PC-9 (cell line): ENCODE measurements at regions not wholly inside any gene's neighbourhood (a gene's known extent, or its start where the extent isn't known, plus 50 kb on each side); places are given as distances from the start of the nearest gene placed in this dataset.

Source experiments
- BruUV-seq: library from RNA; stranded (reverse); fragments of 400-500 nt; replicated peaks from 2 replicates; lab custom pipeline; 2021; lab: Mats Ljungman, UMichigan
- CTCF ChIA-PET: fragments of 300-600 bp; sonication (Branson Sonifier 250); formaldehyde crosslinking; loops from one replicate; lab custom pipeline; 2022; ENCODE audit warnings: antibody characterized with exemption; lab: Charles Lee
- POLR2A ChIA-PET: fragments of 300-600 bp; sonication (Branson Sonifier 250); formaldehyde crosslinking; loops from one replicate; lab custom pipeline; 2022; ENCODE audit warnings: antibody characterized with exemption; ENCODE audit not compliant: unreplicated experiment; lab: Charles Lee
- DNase-seq, 2 experiments: peaks; one replicate each; pipeline versions ENCODE4 v3.0.0 to v3.0.0-alpha.2; 2015 to 2022; ENCODE audit warnings: mixed read lengths in 1 of 2
- H2AFZ ChIP-seq: fragments of 200-600 bp; sonication (generic); 2 replicates; pipeline ENCODE4 v1.8.1; 2017; ENCODE audit warnings: antibody characterized with exemption
- H3F3A ChIP-seq: fragments of 200-600 bp; sonication (generic); 2 replicates; pipeline ENCODE4 v1.8.1; 2017; ENCODE audit warnings: antibody characterized with exemption, mild to moderate bottlenecking, low read depth; ENCODE audit not compliant: insufficient read depth
- H3K27ac ChIP-seq: fragments of 200-600 bp; sonication (generic); 2 replicates; pipeline ENCODE4 v1.6.1; 2016; ENCODE audit warnings: mixed run types
- H3K27me3 ChIP-seq: fragments of 200-600 bp; sonication (generic); 2 replicates; pipeline ENCODE4 v1.6.1; 2016; ENCODE audit warnings: low read depth, mixed run types; ENCODE audit not compliant: insufficient read depth
- H3K36me3 ChIP-seq: fragments of 200-600 bp; sonication (generic); 2 replicates; pipeline ENCODE4 v1.6.1; 2016; ENCODE audit warnings: low read depth, mixed run types
- H3K4me1 ChIP-seq: fragments of 200-600 bp; sonication (generic); replicated peaks from 2 replicates; pipeline ENCODE4 v1.6.1; 2016; ENCODE audit warnings: mixed run types; ENCODE audit not compliant: insufficient read depth
- H3K4me2 ChIP-seq: fragments of 200-600 bp; sonication (generic); 2 replicates; pipeline ENCODE4 v1.6.1; 2017; ENCODE audit warnings: mixed run types
- H3K4me3 ChIP-seq: fragments of 200-600 bp; sonication (generic); 2 replicates; pipeline ENCODE4 v1.6.1; 2016; ENCODE audit warnings: mixed run types
- H3K79me2 ChIP-seq: fragments of 200-600 bp; sonication (generic); 2 replicates; pipeline ENCODE4 v1.6.1; 2017; ENCODE audit warnings: low read depth, mixed run types
- H3K9me2 ChIP-seq: fragments of 200-600 bp; sonication (generic); 2 replicates; pipeline ENCODE4 v1.8.1; 2017; ENCODE audit warnings: mild to moderate bottlenecking; ENCODE audit not compliant: insufficient read depth
- H3K9me3 ChIP-seq: fragments of 200-600 bp; sonication (generic); 2 replicates; pipeline ENCODE4 v1.8.1; 2016; ENCODE audit warnings: low read depth; ENCODE audit not compliant: insufficient read depth
- H4K20me1 ChIP-seq: fragments of 200-600 bp; sonication (generic); 2 replicates; pipeline ENCODE4 v1.8.1; 2017; ENCODE audit not compliant: insufficient read depth
- CTCF ChIP-seq: fragments of 200-600 bp; sonication (generic); conservative IDR thresholded peaks from 2 replicates; pipeline ENCODE4 v1.6.1; 2017; ENCODE audit warnings: mixed run types, antibody characterized with exemption, mild to moderate bottlenecking, moderate library complexity
- EZH2 ChIP-seq: fragments of 200-600 bp; sonication (generic); IDR thresholded peaks from 2 replicates; pipeline ENCODE4 v1.8.0; 2017; ENCODE audit warnings: antibody characterized with exemption, low read depth
- intact Hi-C: fragments of 100-400 bp; cut with micrococcal nuclease; formaldehyde crosslinking; loops from one replicate; pipeline ENCODE4 v1.10.0; 2022; ENCODE audit not compliant: unreplicated experiment

- H3K79me2 ChIP-seq = no peaks in the 10 kb centered on the region
- H3K9me3 ChIP-seq = no peaks in the 10 kb centered on the region
- no peaks in the 10 kb centered on the region; the same call in 1 of the 2 replicates for H3K9me2 ChIP-seq
- H3K4me3 ChIP-seq = no peak overlapping the region
- no peaks in the 10 kb centered on the region for H4K20me1 ChIP-seq
- H3K27me3 ChIP-seq = no peaks in the 10 kb centered on the region
- no peak overlapping the region for H3K27ac ChIP-seq
- no peaks in the 10 kb centered on the region for H3K36me3 ChIP-seq
- ChIA-PET CTCF (no interaction called here), POLR2A (no interaction called here)
- DNase-seq = no peak
- H3K4me2 ChIP-seq = no peak overlapping the region
- TF ChIP-seq CTCF (no peak), EZH2 (no peak)
- BruUV-seq = no TSS peak
- no peak overlapping the region for H2AFZ ChIP-seq
- intact Hi-C loops = no loop called here
- no peaks in the 10 kb centered on the region for H3F3A ChIP-seq
- H3K4me1 ChIP-seq = no peaks in the 10 kb centered on the region
Observed at GRCh38 chr6:102774326-102774725, 1380.8 kb downstream of the GRIK2 start.

- POLR2A ChIA-PET = no interaction called here
- intact Hi-C loops = no loop called here
Observed at GRCh38 chr6:102773636-102774035, 1380.1 kb downstream of the GRIK2 start.

GRCh38 chr6:102766963-102767362 is 1373.5 kb downstream of the GRIK2 start:
- no peaks in the 10 kb centered on the region for H3K4me1 ChIP-seq
- POLR2A ChIA-PET = no interaction called here
- H4K20me1 ChIP-seq = no peaks in the 10 kb centered on the region
- CTCF ChIA-PET = no interaction called here
- no peak for TF ChIP-seq EZH2
- TF ChIP-seq CTCF = no peak
- no peak overlapping the region for H3K4me2 ChIP-seq
- H3K27ac ChIP-seq = no peak overlapping the region
- no peaks in the 10 kb centered on the region for H3K9me3 ChIP-seq
- no peak overlapping the region for H3K4me3 ChIP-seq
- H3K79me2 ChIP-seq = no peaks in the 10 kb centered on the region
- BruUV-seq = no TSS peak
- H3F3A ChIP-seq = no peaks in the 10 kb centered on the region; the same call in 1 of the 2 replicates
- no peaks in the 10 kb centered on the region for H3K36me3 ChIP-seq
- no peak overlapping the region for H2AFZ ChIP-seq
- H3K27me3 ChIP-seq = no peaks in the 10 kb centered on the region
- H3K9me2 ChIP-seq = no peaks in the 10 kb centered on the region
- no peak for DNase-seq
- intact Hi-C loops = no loop called here

More at GRCh38 chr6:102773636-102774035, 1380.1 kb downstream of the GRIK2 start:
- DNase-seq = no peak
- Histone ChIP-seq H3F3A (no peaks in the 10 kb centered on the region), H3K4me1 (no peaks in the 10 kb centered on the region), H3K9me2 (no peaks in the 10 kb centered on the region; the same call in 1 of the 2 replicates), H2AFZ (no peak overlapping the region), H3K9me3 (no peaks in the 10 kb centered on the region), H3K36me3 (no peaks in the 10 kb centered on the region), H3K27ac (no peak overlapping the region), H4K20me1 (no peaks in the 10 kb centered on the region), H3K27me3 (no peaks in the 10 kb centered on the region), H3K4me2 (no peak overlapping the region), H3K4me3 (no peak overlapping the region), H3K79me2 (no peaks in the 10 kb centered on the region)
- TF ChIP-seq EZH2 (no peak), CTCF (no peak)
- CTCF ChIA-PET = no interaction called here
- BruUV-seq = no TSS peak
